SK-N-SH (cell line): ENCODE measurements at regions not wholly inside any gene's neighbourhood (a gene's known extent, or its start where the extent isn't known, plus 50 kb on each side); places are given as distances from the start of the nearest gene placed in this dataset.

Source experiments
- CTCF ChIA-PET: fragments of 300-600, 350-600 bp; formaldehyde crosslinking; extraction: SDS; loops from one replicate; lab custom pipeline; 2021; lab: Yijun Ruan, JAX
- POLR2A ChIA-PET: fragments of 350-600 bp; sonication (Branson Sonifier 250); formaldehyde crosslinking; extraction: SDS; loops from one replicate; lab custom pipeline; 2020; ENCODE audit warnings: antibody characterized with exemption, inconsistent platforms; lab: Yijun Ruan, JAX
- DNase-seq: peaks from one replicate; pipeline ENCODE4 v3.0.0; 2012
- H2AFZ ChIP-seq: fragments of 200-600 bp; sonication (generic); 2 replicates; pipeline ENCODE4 v1.8.1; 2016; ENCODE audit warnings: antibody characterized with exemption, mild to moderate bottlenecking, low read depth
- H3F3A ChIP-seq: fragments of 200-600 bp; sonication (generic); replicated peaks from 2 replicates; pipeline ENCODE3; 2016; ENCODE audit warnings: antibody characterized with exemption, mild to moderate bottlenecking; ENCODE audit not compliant: insufficient read depth
- H3K27ac ChIP-seq, 2 experiments: fragments of 200-500 bp in 1 of 2; fragments of 200-600 bp in 1 of 2; sonication (Bioruptor generic) in 1 of 2; sonication (generic), shearing (Covaris generic) in 1 of 2; 2 replicates each; pipeline versions ENCODE4 v1.5.1 to v1.6.1; 2014 to 2016; ENCODE audit warnings: low read depth in 2 of 2, inconsistent platforms in 1 of 2, low read length in 1 of 2, mild to moderate bottlenecking in 1 of 2, mixed read lengths in 1 of 2
- H3K27me3 ChIP-seq: fragments of 200-600 bp; sonication (generic), shearing (Covaris generic); 2 replicates; pipeline ENCODE4 v1.6.1; 2016; ENCODE audit warnings: mixed run types; ENCODE audit not compliant: insufficient read depth
- H3K36me3 ChIP-seq, 2 experiments: fragments of 200-500 bp in 1 of 2; fragments of 200-600 bp in 1 of 2; sonication (Bioruptor generic) in 1 of 2; sonication (generic) in 1 of 2; replicated peaks in 1 of 2; 2 replicates each; pipeline versions ENCODE3 to v1.5.1; 2014 to 2016; ENCODE audit warnings: low read length in 1 of 2, mild to moderate bottlenecking in 1 of 2; ENCODE audit not compliant: insufficient read depth in 2 of 2, control insufficient read depth in 1 of 2
- H3K4me1 ChIP-seq, 2 experiments: fragments of 200-500 bp in 1 of 2; fragments of 200-600 bp in 1 of 2; sonication (Bioruptor generic) in 1 of 2; sonication (generic), shearing (Covaris generic) in 1 of 2; 2 replicates each; pipeline versions ENCODE4 v1.5.1 to v1.6.1; 2014 to 2016; ENCODE audit warnings: low read depth in 1 of 2, low read length in 1 of 2, mixed run types in 1 of 2; ENCODE audit not compliant: insufficient read depth in 2 of 2, control insufficient read depth in 1 of 2
- H3K4me2 ChIP-seq: fragments of 200-600 bp; sonication (generic), shearing (Covaris generic); 2 replicates; pipeline ENCODE4 v1.6.1; 2017; ENCODE audit warnings: mixed run types
- H3K4me3 ChIP-seq, 2 experiments: fragments of 200-500 bp in 1 of 2; fragments of 200-600 bp in 1 of 2; sonication (Bioruptor generic) in 1 of 2; sonication (generic), shearing (Covaris generic) in 1 of 2; 2 replicates each; pipeline versions ENCODE4 v1.5.1 to v1.8.1; 2014 to 2016; ENCODE audit warnings: low read depth in 2 of 2, inconsistent platforms in 1 of 2, low read length in 1 of 2, mild to moderate bottlenecking in 1 of 2, mixed read lengths in 1 of 2, moderate library complexity in 1 of 2
- H3K79me2 ChIP-seq: fragments of 200-600 bp; sonication (generic); 2 replicates; pipeline ENCODE4 v1.8.1; 2017; ENCODE audit warnings: mild to moderate bottlenecking; ENCODE audit not compliant: insufficient read depth
- H3K9ac ChIP-seq: fragments of 200-600 bp; sonication (generic); 2 replicates; pipeline ENCODE4 v1.6.1; 2017; ENCODE audit warnings: mixed run types
- H3K9me2 ChIP-seq: fragments of 200-600 bp; sonication (generic); 2 replicates; pipeline ENCODE4 v1.6.1; 2017; ENCODE audit warnings: mixed run types
- H3K9me3 ChIP-seq: fragments of 200-600 bp; sonication (generic); 2 replicates; pipeline ENCODE4 v1.6.1; 2017; ENCODE audit warnings: mixed run types, mild to moderate bottlenecking, moderate library complexity
- H4K20me1 ChIP-seq: fragments of 200-600 bp; sonication (generic); 2 replicates; pipeline ENCODE4 v1.6.1; 2017; ENCODE audit warnings: mild to moderate bottlenecking, mixed run types; ENCODE audit not compliant: insufficient read depth
- CHD2 ChIP-seq: fragments of 150-350 bp; IDR thresholded peaks from 2 replicates; pipeline ENCODE4 v1.6.1; 2018; ENCODE audit warnings: low read length; ENCODE audit not compliant: partially characterized antibody
- CTCF ChIP-seq: fragments of 200-600 bp; sonication (generic); IDR thresholded peaks from 2 replicates; pipeline ENCODE4 v1.6.1; 2017; ENCODE audit warnings: antibody characterized with exemption, mild to moderate bottlenecking, moderate library complexity
- EP300 ChIP-seq, 2 experiments: IDR thresholded peaks; 2 replicates each; pipeline versions ENCODE4 v1.4.0 to v1.6.1; 2012; ENCODE audit warnings: borderline replicate concordance in 1 of 2, low read depth in 1 of 2, low read length in 1 of 2
- GABPA ChIP-seq: IDR thresholded peaks from 2 replicates; pipeline ENCODE4 v1.4.0; 2012; ENCODE audit warnings: low read depth, mild to moderate bottlenecking
- IRF3 ChIP-seq: fragments of 150-350 bp; IDR thresholded peaks from 2 replicates; pipeline ENCODE4 v1.6.1; 2016; ENCODE audit warnings: mild to moderate bottlenecking, low read depth, low read length
- JUND ChIP-seq: IDR thresholded peaks from 2 replicates; pipeline ENCODE4 v1.4.0; 2012
- MAX ChIP-seq: IDR thresholded peaks from 2 replicates; pipeline ENCODE4 v1.4.0; 2012; ENCODE audit warnings: low read depth
- MEF2A ChIP-seq: IDR thresholded peaks from 2 replicates; pipeline ENCODE4 v1.4.0; 2012; ENCODE audit warnings: low read depth, borderline replicate concordance
- POLR2AphosphoS5 ChIP-seq: IDR thresholded peaks from 2 replicates; pipeline ENCODE4 v1.6.1; 2012; ENCODE audit warnings: low read depth, low read length
- RCOR1 ChIP-seq: fragments of 150-350 bp; IDR thresholded peaks from 2 replicates; pipeline ENCODE4 v1.6.1; 2017; ENCODE audit warnings: antibody characterized with exemption, low read length
- REST ChIP-seq: IDR thresholded peaks from 2 replicates; pipeline ENCODE4 v1.6.1; 2012; ENCODE audit warnings: mild to moderate bottlenecking, low read depth, low read length, moderate library complexity
- RFX5 ChIP-seq: IDR thresholded peaks from 2 replicates; pipeline ENCODE4 v1.6.1; 2012; ENCODE audit warnings: mild to moderate bottlenecking, improper control_type of control experiment, low read length
- SIN3A ChIP-seq: IDR thresholded peaks from 2 replicates; pipeline ENCODE4 v1.6.1; 2012; ENCODE audit warnings: low read depth, mild to moderate bottlenecking, low read length, moderate library complexity, borderline replicate concordance
- TAF1 ChIP-seq: IDR thresholded peaks from 2 replicates; pipeline ENCODE4 v1.6.1; 2012; ENCODE audit warnings: low read depth, mild to moderate bottlenecking, low read length, moderate library complexity, borderline replicate concordance
- TEAD4 ChIP-seq: IDR thresholded peaks from 2 replicates; pipeline ENCODE4 v1.4.0; 2012; ENCODE audit warnings: mild to moderate bottlenecking, borderline replicate concordance; ENCODE audit not compliant: insufficient read depth
- USF2 ChIP-seq: fragments of 150-350 bp; IDR thresholded peaks from 2 replicates; pipeline ENCODE4 v1.6.1; 2017; ENCODE audit warnings: antibody characterized with exemption, low read length, low read depth, borderline replicate concordance
- YY1 ChIP-seq: IDR thresholded peaks from 2 replicates; pipeline ENCODE4 v1.4.0; 2012; ENCODE audit warnings: low read depth, mild to moderate bottlenecking
- WGBS: methylation state at CpG from one replicate; pipeline ENCODE4 v1.1.6; 2017; ENCODE audit warnings: low lambda C conversion rate; 5-methylcytosine and 5-hydroxymethylcytosine counted together

- no peak overlapping the region for H3K9ac ChIP-seq
- POLR2A ChIA-PET, result no interaction called here
- no peaks in the 10 kb centered on the region for H3K4me1 ChIP-seq
- CTCF ChIA-PET, result interaction anchor here (1.0 to 1.2 kb wide), 4 partner anchors 93 to 575 kb away, joined by 3 to 4 read pairs (median 3); no protein-coding TSS in a partner anchor
- no peak overlapping the region for H3K27ac ChIP-seq
- WGBS, result 18% methylated on average over 4 of the region's 4 CpGs
- no peak for DNase-seq
- no peaks in the 10 kb centered on the region for H3F3A ChIP-seq
- no peak overlapping the region for H2AFZ ChIP-seq
- no peaks in the 10 kb centered on the region for H3K79me2 ChIP-seq
- H4K20me1 ChIP-seq, result no peaks in the 10 kb centered on the region
- H3K36me3 ChIP-seq, result no peaks in the 10 kb centered on the region
- H3K4me2 ChIP-seq, result no peak overlapping the region
- no peaks in the 10 kb centered on the region for H3K27me3 ChIP-seq
- no peak for TF ChIP-seq USF2
- no peak for TF ChIP-seq RFX5
- TF ChIP-seq YY1, result no peak
- no peak for TF ChIP-seq MAX
- TF ChIP-seq SIN3A, result no peak
- no peak for TF ChIP-seq RCOR1
- TF ChIP-seq IRF3, result no peak
- TF ChIP-seq TEAD4, result no peak
- no peak for TF ChIP-seq REST
- no peak for TF ChIP-seq JUND
- TF ChIP-seq EP300 (IDR thresholded peaks at IDR 0.05; ENCODE audit: borderline replicate concordance in 1 of 2, low read depth in 1 of 2, low read length in 1 of 2), result no peak
- no peak for TF ChIP-seq TAF1
- no peak for TF ChIP-seq MEF2A
- no peak for TF ChIP-seq CHD2
- TF ChIP-seq CTCF, result no peak
- TF ChIP-seq POLR2AphosphoS5, result no peak
- no peak for TF ChIP-seq GABPA
- no peak overlapping the region for H3K4me3 ChIP-seq
- H3K9me3 ChIP-seq, result no peaks in the 10 kb centered on the region
- no peaks in the 10 kb centered on the region for H3K9me2 ChIP-seq
Observed at GRCh38 chr7:25279705-25280104, 51.4 kb upstream of the NPVF start.
